ENCODE measurements at regions not wholly inside any gene's neighbourhood (a gene's known extent, or its start where the extent isn't known, plus 50 kb on each side); places are given as distances from the start of the nearest gene placed in this dataset.

- DNase-seq = peak; percentile 30
Measured at GRCh38 chr7:41878309-41879295, 175.7 kb upstream of the INHBA start.

GRCh38 chr7:41877118-41877517, 174.2 kb upstream of the INHBA start:
- no peak for DNase-seq

- no peak for DNase-seq
Measured at GRCh38 chr7:41875513-41875912, 172.6 kb upstream of the INHBA start.

- DNase-seq = peak; percentile 79
Measured at GRCh38 chr7:41874201-41874785, 171.4 kb upstream of the INHBA start.

GRCh38 chr7:41873741-41874140, 170.9 kb upstream of the INHBA start:
- DNase-seq = peak; percentile 27

GRCh38 chr7:41872966-41873365, 170.1 kb upstream of the INHBA start:
- DNase-seq = no peak

- peak; percentile 63 for DNase-seq
Measured at GRCh38 chr7:41870461-41871138, 167.7 kb upstream of the INHBA start.

- peak; percentile 64 for DNase-seq
Measured at GRCh38 chr7:41869997-41870396, 167.1 kb upstream of the INHBA start.

GRCh38 chr7:41869596-41869995, 166.7 kb upstream of the INHBA start:
- no peak for DNase-seq

- peak; percentile 29 for DNase-seq
Measured at GRCh38 chr7:41869091-41869490, 166.2 kb upstream of the INHBA start.

GRCh38 chr7:41867639-41868280, 164.9 kb upstream of the INHBA start:
- DNase-seq = no peak

GRCh38 chr7:41862261-41862660, 159.4 kb upstream of the INHBA start:
- DNase-seq = no peak

- peak; percentile 81 for DNase-seq
Measured at GRCh38 chr7:41861642-41862041, 158.8 kb upstream of the INHBA start.

GRCh38 chr7:41858201-41858600, 155.3 kb upstream of the INHBA start:
- DNase-seq = no peak

- DNase-seq = peak; percentile 11
Measured at GRCh38 chr7:41855798-41856197, 152.9 kb upstream of the INHBA start.

- no peak for DNase-seq
Measured at GRCh38 chr7:41847606-41848005, 144.7 kb upstream of the INHBA start.

GRCh38 chr7:41847151-41847550, 144.3 kb upstream of the INHBA start:
- DNase-seq = no peak

- no peak for DNase-seq
Measured at GRCh38 chr7:41842956-41843355, 140.1 kb upstream of the INHBA start.

- no peak for DNase-seq
Measured at GRCh38 chr7:41837916-41838315, 135.0 kb upstream of the INHBA start.

GRCh38 chr7:41835976-41836530, 133.2 kb upstream of the INHBA start:
- DNase-seq = no peak

- DNase-seq = no peak
Measured at GRCh38 chr7:41834805-41835694, 132.2 kb upstream of the INHBA start.

GRCh38 chr7:41832941-41833340, 130.1 kb upstream of the INHBA start:
- DNase-seq = no peak
